GM08714 (cell line): ENCODE measurements at regions not wholly inside any gene's neighbourhood (a gene's known extent, or its start where the extent isn't known, plus 50 kb on each side); places are given as distances from the start of the nearest gene placed in this dataset.

Experiments
- H3K4me3 ChIP-seq: fragments of 200-500 bp; sonication (Bioruptor generic); 2 replicates; pipeline ENCODE4 v1.5.1; 2014; ENCODE audit warnings: mild to moderate bottlenecking, low read length, inconsistent platforms
- ZNF274 ChIP-seq: IDR thresholded peaks from 2 replicates; pipeline ENCODE4 v1.6.1; 2012; ENCODE audit warnings: mild to moderate bottlenecking, low read depth, low read length

- H3K4me3 ChIP-seq: no peak overlapping the region
- no peak for TF ChIP-seq ZNF274
Measured at GRCh38 chr18:76264198-76264875, 230.7 kb downstream of the ZNF516 start.

DNA sequence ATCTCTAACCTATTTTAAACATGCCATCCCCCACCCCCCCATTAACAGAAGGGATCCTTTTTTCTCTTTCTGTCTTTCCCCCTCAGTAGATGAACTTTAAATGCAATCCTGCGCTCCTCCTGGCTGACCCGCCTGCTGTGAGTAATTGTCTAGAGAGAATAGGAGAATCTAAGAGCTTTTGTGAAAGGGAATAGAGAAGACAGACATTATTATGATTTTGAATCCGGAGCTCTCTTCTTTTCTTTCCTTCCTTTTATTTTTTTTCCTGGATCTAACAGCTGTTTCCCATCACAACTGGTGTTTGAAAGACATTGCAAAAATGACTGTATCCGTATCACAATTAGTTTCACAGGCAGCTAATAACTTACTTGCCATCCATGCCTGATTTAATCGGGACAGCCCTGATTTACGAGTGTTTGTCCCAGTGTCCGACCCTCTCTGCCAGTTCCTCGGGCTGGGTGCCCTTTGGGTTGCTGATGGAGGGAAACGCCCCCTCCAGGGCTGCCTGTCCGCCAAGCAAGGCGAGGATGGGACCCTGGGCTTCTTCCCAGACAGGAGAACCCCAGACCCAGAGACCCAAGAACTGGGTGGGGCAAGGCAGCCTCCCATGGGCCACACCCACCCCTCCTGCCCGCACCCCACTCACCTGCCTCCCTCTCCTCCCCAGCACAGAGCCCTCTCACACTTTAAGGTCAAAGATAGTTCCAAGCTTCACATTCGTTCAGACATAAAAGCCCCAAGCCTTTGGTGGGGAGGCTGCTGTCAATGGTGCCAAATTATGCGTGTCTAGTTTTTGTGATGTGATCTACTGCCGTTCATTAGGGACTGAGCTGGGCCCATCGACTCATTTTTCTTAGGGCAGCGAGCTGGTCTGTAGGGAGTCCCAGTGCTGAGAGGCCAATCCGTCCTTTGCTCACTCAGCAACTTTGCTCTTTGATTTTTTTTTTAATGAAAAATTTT lies 231.7 kb downstream of the ZNF516 start:
- no peak for TF ChIP-seq ZNF274
- H3K4me3 ChIP-seq: no peak overlapping the region

DNA sequence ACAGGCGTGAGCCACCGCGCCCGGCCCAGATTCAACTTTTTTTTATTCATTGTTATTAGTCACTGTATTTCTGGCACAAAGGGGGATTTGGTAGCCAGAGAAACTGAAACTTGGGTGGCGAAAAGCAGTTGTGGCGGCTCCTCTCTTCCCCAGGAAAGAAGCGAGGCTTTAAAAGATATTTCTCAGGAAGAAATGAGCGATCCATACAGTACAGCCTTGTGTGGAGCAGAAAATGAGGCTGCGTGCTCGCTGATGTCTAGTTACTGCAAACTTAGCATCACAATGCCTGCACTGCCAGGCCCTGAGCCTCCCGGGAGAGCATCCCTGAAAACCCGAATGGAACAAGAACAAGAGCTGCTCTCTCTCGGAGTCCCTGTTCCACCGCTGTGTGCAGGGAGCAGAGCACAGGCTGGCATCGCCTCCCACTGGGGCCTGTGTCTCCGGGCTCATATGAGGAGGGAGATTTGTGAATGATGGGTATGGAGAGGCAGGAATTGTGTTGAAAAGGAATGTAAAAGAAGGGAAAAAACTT lies 234.0 kb downstream of the ZNF516 start:
- no peak for TF ChIP-seq ZNF274
- H3K4me3 ChIP-seq: no peak overlapping the region

GRCh38 chr18:76259711-76260110 lies 235.3 kb downstream of the ZNF516 start:
- H3K4me3 ChIP-seq: no peak overlapping the region
- TF ChIP-seq ZNF274: no peak

DNA sequence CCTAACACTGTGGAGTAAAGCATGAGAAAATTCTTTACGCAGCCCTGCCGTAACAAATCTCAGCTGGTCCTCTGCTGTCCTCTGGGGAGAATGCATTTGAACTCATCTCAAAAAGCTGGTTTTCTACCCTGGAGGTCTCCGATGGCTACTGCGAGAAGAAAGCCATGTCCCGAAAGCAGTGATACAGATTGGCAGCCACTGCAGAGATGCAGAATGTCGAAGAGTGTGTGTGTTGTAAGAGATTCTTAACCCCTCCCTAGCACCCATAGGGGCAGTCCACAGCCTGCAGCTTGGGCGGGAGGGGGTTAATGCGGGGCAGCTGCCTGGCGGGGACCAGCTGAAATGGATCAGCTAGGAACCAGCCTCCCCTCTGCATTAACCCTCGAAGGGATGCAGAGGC lies 235.9 kb downstream of the ZNF516 start:
- H3K4me3 ChIP-seq: no peak overlapping the region
- TF ChIP-seq ZNF274: no peak

GRCh38 chr18:76258209-76258608 lies 236.8 kb downstream of the ZNF516 start:
- H3K4me3 ChIP-seq: no peak overlapping the region
- TF ChIP-seq ZNF274: no peak

DNA sequence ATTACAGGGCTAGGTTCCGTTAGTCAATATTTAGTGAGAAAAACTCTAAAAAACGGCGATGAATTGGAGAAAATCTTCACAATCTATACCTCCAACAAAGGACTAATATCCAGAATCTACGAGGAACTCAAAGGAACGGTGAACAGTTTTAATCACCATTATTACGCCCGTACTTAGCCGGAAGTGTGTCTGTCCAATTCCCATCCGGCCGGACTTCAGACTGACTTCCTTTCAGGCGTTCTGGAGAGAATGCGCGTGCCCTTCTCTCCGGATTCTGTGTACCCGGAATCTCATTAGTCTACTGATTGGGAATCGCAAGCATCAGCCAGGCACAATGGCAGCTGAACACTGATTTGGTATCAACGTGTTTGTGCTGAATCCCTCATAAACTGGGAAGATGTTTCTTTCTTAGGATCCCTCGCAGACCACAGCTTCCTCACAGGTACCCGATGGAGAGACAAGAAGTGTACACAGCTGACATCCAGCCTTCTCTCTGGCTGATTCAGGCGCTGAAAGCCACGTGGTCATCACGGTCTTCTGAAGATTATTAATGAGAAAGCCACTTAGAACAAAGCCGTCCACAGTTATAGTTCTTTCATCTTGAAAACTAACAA lies 239.9 kb downstream of the ZNF516 start:
- no peak for TF ChIP-seq ZNF274
- peak overlapping the region; percentile 51; the same call in 1 of the 2 replicates for H3K4me3 ChIP-seq

DNA sequence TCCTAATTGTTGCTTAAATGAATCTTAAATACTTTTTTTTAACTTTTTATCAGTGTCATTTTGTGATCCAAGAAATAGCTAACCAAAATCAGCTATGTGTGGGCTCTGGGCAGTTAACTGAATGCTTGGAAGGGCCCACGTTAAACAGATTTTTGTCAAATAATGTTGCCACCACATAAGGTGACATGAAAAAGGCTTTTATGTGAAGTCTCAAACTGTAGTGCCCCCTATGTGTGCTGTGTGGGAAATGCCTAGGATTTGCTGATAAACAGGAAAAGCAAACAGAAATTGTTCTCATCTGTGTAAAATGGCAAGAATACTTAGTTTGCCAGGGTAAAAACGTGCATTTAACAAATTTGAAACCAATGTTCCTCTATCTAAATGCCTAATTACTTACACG lies 242.2 kb downstream of the ZNF516 start:
- no peak for TF ChIP-seq ZNF274
- no peak overlapping the region for H3K4me3 ChIP-seq

DNA sequence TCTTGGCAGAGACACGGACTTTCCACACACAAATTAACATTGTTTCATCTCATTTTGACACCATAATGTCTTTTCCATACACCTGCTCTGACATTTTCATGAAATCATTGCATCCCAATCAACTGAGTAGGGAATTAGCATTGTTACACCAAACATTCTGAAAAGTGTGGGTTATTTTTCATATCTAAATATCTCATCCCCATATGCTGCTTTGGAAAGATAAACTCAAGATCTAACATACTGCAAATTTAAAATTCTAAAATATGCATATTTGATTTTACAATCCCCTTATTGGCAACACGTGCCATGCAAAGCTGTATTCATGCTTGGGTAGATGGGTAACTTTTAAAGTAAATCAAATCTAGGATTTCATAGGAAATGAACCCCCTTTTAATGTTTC lies 242.9 kb downstream of the ZNF516 start:
- no peak overlapping the region for H3K4me3 ChIP-seq
- TF ChIP-seq ZNF274: no peak

DNA sequence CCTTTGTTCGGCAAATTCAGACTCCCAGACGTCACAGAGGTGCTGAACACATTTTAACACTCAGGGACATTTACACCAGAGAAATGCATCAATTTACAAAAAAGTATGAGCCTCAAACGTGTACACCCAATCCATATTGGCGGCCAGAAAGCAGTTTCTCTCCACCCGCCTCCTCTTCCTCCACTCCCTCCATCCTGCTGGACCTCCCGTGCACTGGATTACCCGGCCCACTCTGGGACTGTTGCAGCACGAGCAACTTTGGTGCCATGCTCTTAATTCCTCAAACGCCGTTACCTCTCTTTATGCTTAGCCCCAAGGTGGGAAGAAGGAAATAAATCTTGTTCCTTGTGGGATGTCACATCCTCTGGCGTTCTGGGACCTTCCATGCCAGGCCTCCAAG lies 243.4 kb downstream of the ZNF516 start:
- H3K4me3 ChIP-seq: no peak overlapping the region
- TF ChIP-seq ZNF274: no peak

DNA sequence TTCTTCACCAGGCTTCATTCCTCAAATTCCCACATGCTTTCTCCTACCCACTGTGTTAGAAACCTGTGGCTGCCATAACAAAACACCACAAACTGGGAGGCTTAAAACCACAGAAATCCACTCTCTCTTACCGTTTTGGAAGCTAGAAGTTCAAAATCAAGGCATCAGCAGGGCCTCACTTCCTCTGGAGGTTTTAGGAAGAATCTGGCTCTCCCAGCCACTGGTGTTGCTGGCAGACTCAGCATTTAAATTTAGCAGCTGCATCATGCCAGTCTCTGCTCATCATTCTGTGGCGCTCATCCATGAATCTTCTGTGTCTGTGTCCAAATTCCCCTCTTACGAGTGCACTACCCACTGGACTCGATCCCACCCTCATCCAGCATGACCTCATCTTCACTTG lies 248.5 kb downstream of the ZNF516 start:
- H3K4me3 ChIP-seq: no peak overlapping the region
- TF ChIP-seq ZNF274: no peak

DNA sequence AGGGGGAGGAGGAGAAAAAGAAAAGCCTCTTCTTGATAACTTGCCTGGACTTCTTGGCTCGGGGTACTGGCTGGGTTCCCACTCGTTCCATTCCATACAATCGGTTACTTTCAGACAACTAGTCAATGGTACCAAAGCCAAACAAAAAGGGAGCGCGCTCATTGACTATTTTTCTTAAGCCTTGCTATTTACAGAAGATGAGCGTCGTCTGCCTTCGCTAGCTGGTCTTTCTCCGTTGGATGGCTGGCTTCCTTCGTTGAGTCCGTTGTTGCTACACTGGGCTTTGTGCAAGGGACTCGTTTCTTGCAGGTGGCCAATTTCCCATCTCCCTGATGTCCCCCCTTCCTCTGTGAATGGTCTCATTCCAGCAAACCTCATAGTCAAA lies 260.4 kb downstream of the ZNF516 start:
- no peak for TF ChIP-seq ZNF274
- no peak overlapping the region for H3K4me3 ChIP-seq

DNA sequence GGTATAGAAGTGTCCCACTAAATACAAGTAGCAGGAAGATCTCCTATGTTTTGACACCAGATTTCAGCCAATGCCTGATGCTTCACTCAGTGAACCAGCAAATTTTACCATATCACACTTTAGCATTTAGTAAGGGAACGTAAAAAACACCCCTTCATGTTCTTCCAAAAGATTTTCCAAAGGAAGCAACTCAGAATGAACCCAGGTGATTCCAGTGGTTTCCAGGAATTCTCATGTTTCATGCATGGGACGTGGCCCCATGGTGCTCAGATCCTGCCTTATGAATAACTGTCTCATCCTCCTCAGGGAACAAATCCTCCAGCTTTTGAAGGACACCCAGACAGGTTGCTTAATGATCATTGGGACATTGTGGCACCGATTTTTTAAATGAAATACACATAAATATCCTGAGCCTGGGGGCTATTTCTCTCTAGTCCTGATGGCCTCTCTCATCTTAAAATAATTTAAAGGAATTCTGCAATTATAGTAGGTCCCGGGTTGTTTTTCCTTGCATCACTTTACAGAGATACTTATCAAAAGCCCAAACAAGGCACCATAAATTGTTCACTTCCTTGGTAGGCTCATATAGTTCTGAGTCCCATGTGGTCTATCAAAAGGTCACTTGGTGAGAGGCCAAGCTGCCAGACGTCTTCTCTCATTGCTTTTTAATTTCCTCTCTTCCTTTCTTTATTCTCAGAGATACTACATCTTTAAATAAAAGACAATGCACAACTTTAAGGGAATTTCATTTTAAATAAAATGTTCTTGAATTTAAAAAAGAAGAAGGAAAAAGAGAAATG lies 261.0 kb downstream of the ZNF516 start:
- no peak for TF ChIP-seq ZNF274
- H3K4me3 ChIP-seq: no peak overlapping the region

- H3K4me3 ChIP-seq: no peak overlapping the region
- no peak for TF ChIP-seq ZNF274
Measured at GRCh38 chr18:76233406-76233805, 261.6 kb downstream of the ZNF516 start.
